Nephron progenitor cell (in vitro differentiated cells): ENCODE measurements at regions not wholly inside any gene's neighbourhood (a gene's known extent, or its start where the extent isn't known, plus 50 kb on each side); places are given as distances from the start of the nearest gene placed in this dataset.

Source experiments
- DNase-seq: peaks from one replicate; pipeline ENCODE4 v3.0.0; 2021
- H3K27ac Mint-ChIP-seq: 2 replicates; pipeline ENCODE4 v1.8.0; 2021; ENCODE audit warnings: mild to moderate bottlenecking, moderate library complexity, mixed read lengths
- H3K27me3 Mint-ChIP-seq: 2 replicates; pipeline ENCODE4 v1.8.0; 2021; ENCODE audit warnings: mild to moderate bottlenecking, low read depth, mixed read lengths; ENCODE audit not compliant: poor library complexity
- H3K36me3 Mint-ChIP-seq: 2 replicates; pipeline ENCODE4 v1.8.0; 2021; ENCODE audit warnings: low read depth, mixed read lengths
- H3K4me1 Mint-ChIP-seq: 2 replicates; pipeline ENCODE4 v1.8.0; 2021; ENCODE audit warnings: mixed read lengths
- H3K4me3 Mint-ChIP-seq: 2 replicates; pipeline ENCODE4 v1.8.0; 2021; ENCODE audit warnings: mild to moderate bottlenecking, moderate library complexity, mixed read lengths
- H3K9me3 Mint-ChIP-seq: 2 replicates; pipeline ENCODE4 v1.8.0; 2021; ENCODE audit warnings: mild to moderate bottlenecking, moderate library complexity, mixed read lengths
- TF ChIP-seq, protein P1 (sequence below): fragments of 200-600 bp; sonication (generic); IDR thresholded peaks from 2 replicates; pipeline ENCODE4 v1.5.0; 2021; ENCODE audit warnings: antibody characterized with exemption

GRCh38 chr15:89406940-89407607 lies 72.5 kb upstream of the POLG start:
- Mint-ChIP-seq H3K4me1 (peaks cover 5% of the 10 kb centered on the region), H3K27ac (no peak overlapping the region), H3K36me3 (no peaks in the 10 kb centered on the region), H3K27me3 (peaks cover 100% of the 10 kb centered on the region), H3K4me3 (no peak overlapping the region), H3K9me3 (no peaks in the 10 kb centered on the region)
- TF ChIP-seq, protein P1, sequence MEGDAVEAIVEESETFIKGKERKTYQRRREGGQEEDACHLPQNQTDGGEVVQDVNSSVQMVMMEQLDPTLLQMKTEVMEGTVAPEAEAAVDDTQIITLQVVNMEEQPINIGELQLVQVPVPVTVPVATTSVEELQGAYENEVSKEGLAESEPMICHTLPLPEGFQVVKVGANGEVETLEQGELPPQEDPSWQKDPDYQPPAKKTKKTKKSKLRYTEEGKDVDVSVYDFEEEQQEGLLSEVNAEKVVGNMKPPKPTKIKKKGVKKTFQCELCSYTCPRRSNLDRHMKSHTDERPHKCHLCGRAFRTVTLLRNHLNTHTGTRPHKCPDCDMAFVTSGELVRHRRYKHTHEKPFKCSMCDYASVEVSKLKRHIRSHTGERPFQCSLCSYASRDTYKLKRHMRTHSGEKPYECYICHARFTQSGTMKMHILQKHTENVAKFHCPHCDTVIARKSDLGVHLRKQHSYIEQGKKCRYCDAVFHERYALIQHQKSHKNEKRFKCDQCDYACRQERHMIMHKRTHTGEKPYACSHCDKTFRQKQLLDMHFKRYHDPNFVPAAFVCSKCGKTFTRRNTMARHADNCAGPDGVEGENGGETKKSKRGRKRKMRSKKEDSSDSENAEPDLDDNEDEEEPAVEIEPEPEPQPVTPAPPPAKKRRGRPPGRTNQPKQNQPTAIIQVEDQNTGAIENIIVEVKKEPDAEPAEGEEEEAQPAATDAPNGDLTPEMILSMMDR = no peak
- DNase-seq = no peak

GRCh38 chr15:89406218-89406939 lies 71.8 kb upstream of the POLG start:
- TF ChIP-seq, protein P1 = no peak
- no peak for DNase-seq
- Mint-ChIP-seq H3K27me3 (peaks cover 100% of the 10 kb centered on the region), H3K27ac (no peak overlapping the region), H3K9me3 (no peaks in the 10 kb centered on the region), H3K4me1 (peaks cover 5% of the 10 kb centered on the region), H3K4me3 (no peak overlapping the region), H3K36me3 (no peaks in the 10 kb centered on the region)

- no peak for DNase-seq
- Mint-ChIP-seq H3K9me3 (no peaks in the 10 kb centered on the region), H3K27me3 (peaks cover 100% of the 10 kb centered on the region), H3K27ac (no peak overlapping the region), H3K4me3 (no peak overlapping the region), H3K4me1 (peaks cover 5% of the 10 kb centered on the region), H3K36me3 (no peaks in the 10 kb centered on the region)
- TF ChIP-seq, protein P1 = no peak
These were observed 70.9 kb upstream of the POLG start for GRCh38 chr15:89405494-89405893.

- Mint-ChIP-seq H3K27ac (no peak overlapping the region), H3K4me3 (no peak overlapping the region), H3K4me1 (peaks cover 5% of the 10 kb centered on the region), H3K9me3 (no peaks in the 10 kb centered on the region), H3K36me3 (no peaks in the 10 kb centered on the region), H3K27me3 (peaks cover 99% of the 10 kb centered on the region)
- TF ChIP-seq, protein P1 = no peak
- DNase-seq = no peak
These were observed 69.4 kb upstream of the POLG start for GRCh38 chr15:89404023-89404422.

GRCh38 chr15:89402518-89402805 lies 67.8 kb upstream of the POLG start:
- Mint-ChIP-seq H3K36me3 (no peaks in the 10 kb centered on the region), H3K9me3 (no peaks in the 10 kb centered on the region), H3K27me3 (peaks cover 99% of the 10 kb centered on the region), H3K4me3 (no peak overlapping the region), H3K4me1 (no peaks in the 10 kb centered on the region), H3K27ac (no peak overlapping the region)
- TF ChIP-seq, protein P1 = no peak
- no peak for DNase-seq
